Ishikawa (cell line): ENCODE measurements at regions not wholly inside any gene's neighbourhood (a gene's known extent, or its start where the extent isn't known, plus 50 kb on each side); places are given as distances from the start of the nearest gene placed in this dataset.

Experiments used
- CEBPB ChIP-seq: IDR thresholded peaks from 2 replicates; pipeline ENCODE4 v1.6.1; 2012
- CREB1 ChIP-seq: IDR thresholded peaks from 2 replicates; pipeline ENCODE4 v1.6.1; 2012; ENCODE audit warnings: low read depth
- TAF1 ChIP-seq: IDR thresholded peaks from 2 replicates; pipeline ENCODE4 v1.6.1; 2012; ENCODE audit warnings: low read depth, mild to moderate bottlenecking
- TEAD4 ChIP-seq: IDR thresholded peaks from 2 replicates; pipeline ENCODE4 v1.6.1; 2012
- TF ChIP-seq, protein P1 (sequence below): IDR thresholded peaks from 2 replicates; pipeline ENCODE4 v1.6.1; 2012
- TF ChIP-seq, protein P2 (sequence below): IDR thresholded peaks from 2 replicates; pipeline ENCODE4 v1.6.1; 2012

DNA sequence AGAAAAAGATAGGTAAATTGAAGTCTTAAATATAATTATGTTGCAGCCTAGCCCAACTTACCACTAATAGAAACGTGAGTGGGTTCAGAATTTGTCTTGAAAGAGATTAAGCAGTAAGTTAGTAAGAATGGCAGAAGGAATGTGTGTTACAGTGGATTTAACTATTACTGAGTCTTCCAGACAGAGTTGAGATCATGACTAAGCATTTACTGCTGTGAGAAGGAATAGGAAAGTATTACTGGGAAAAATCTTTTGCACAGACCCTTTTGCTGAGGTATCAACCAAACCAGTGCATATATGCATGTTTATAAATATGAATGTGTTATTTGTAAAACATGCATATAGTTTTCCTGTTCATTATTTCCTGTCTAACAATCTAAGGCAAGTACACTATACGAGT lies 112.8 kb upstream of the EFNA5 start:
- TF ChIP-seq, protein P1, sequence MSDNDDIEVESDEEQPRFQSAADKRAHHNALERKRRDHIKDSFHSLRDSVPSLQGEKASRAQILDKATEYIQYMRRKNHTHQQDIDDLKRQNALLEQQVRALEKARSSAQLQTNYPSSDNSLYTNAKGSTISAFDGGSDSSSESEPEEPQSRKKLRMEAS: no peak
- TF ChIP-seq TAF1: no peak
- TF ChIP-seq, protein P2, sequence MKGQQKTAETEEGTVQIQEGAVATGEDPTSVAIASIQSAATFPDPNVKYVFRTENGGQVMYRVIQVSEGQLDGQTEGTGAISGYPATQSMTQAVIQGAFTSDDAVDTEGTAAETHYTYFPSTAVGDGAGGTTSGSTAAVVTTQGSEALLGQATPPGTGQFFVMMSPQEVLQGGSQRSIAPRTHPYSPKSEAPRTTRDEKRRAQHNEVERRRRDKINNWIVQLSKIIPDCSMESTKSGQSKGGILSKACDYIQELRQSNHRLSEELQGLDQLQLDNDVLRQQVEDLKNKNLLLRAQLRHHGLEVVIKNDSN: no peak
- TF ChIP-seq TEAD4: no peak
- no peak for TF ChIP-seq CREB1
- no peak for TF ChIP-seq CEBPB
